ENCODE measurements at regions not wholly inside any gene's neighbourhood (a gene's known extent, or its start where the extent isn't known, plus 50 kb on each side); places are given as distances from the start of the nearest gene placed in this dataset.

DNA sequence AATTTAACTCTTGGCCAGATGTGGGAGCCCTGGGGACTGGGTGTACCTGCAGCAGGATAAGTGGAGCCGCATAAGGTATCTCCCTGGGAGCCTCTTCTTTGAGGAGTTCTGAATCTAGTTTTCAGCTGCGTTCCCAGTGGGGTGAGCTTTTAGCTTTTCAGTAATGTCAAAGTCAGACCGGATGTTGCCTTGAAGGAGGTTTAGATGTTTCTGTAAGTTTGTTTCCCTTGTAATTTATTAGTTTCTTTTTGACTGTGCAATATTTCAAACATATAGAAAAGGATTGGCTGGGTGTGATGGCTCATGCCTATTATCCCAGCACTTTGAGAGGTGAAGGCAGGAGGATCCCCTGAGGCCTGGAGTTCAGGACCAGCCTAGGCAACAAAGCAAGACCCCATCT, 98.6 kb upstream of the EEF2KMT start:
- TF ChIP-seq CTCF (IDR thresholded peaks at IDR 0.05) (no peak), POLR2A (IDR thresholded peaks at IDR 0.05) (no peak)
